ENCODE measurements at regions not wholly inside any gene's neighbourhood (a gene's known extent, or its start where the extent isn't known, plus 50 kb on each side); places are given as distances from the start of the nearest gene placed in this dataset.
"Not testable (repeated sequence)": the region's sequence is repeated elsewhere in the genome, so short reads cannot be mapped to it uniquely, and the experiment has no call there.

DNA sequence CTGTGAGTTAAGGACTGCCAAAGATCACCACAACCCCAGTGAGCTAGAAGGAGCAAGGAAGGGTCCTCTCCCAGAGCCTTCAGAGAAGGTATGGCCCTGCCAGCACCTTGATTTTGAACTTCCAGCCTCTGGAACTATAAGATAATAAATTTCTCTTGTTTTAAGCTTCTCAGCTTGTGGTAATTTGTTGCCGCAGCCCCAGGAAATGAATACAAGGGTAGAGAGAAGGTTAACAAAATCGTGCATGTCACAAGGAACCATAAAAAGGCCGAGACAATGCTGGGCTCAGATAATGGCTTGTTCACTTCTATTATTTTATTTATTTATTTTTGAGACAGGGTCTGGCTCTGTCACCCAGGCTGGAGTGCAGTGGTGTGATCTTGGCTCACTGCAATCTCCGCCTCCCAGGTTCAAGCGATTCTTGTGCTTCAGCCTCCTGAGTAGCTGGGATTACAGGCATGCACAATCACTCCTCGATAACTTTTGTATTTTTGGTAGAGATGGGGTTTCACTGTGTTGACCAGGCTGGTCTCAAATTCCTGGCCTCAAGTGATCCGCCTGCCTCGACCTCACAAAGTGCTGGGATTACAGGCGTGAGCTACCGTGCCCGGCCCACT is 71.5 kb downstream of the WSB1 start:
- DNase-seq (ENCODE audit: low spot score), result not testable (repeated sequence)

GRCh38 chr17:27366437-27366836 is 72.5 kb downstream of the WSB1 start:
- no peak for DNase-seq (ENCODE audit: low spot score)

DNA sequence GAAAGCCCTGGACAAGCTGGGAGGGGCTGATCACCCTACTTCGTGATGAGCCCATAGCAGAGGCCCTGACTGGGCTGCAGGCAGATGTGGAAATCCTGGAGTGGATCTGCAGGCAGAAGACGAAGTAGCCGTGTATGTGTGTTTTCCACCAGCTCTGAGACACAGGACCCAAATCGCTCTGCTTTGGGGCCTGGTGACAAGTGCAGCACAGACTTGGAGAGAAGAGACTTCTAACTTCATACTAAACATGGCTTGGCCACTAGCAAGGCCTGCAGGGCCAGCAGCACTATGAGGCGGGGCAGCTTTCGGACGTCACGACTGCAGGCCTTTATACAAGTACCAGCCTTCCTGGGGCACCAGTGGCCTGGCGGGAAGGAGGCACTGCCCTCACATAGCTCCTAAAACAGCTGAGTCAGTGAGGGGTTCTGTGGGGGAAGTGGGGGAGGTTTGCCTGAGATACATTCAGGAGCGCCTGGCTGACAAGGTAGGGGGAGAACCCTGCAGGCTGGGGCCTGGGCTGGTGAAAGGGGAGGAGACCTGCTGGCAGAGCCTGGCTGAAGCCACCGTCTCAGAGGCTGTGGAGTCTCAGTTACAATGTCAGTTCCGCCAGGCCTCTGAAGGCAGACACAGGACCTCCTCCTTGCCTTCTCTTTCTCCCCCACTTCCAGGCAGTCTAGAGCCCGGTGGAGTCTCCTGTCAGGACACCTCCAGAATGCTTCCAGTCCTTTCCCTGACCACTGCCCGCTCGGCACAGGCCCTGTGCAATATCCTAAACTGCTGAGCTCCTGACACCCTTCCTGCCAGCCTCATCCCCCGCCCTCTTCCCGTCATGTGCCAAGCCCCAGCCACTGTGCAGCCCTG is 73.4 kb downstream of the WSB1 start:
- DNase-seq (ENCODE audit: low spot score), result no peak

GRCh38 chr17:27368151-27368795 is 74.4 kb downstream of the WSB1 start:
- DNase-seq (ENCODE audit: low spot score), result no peak

GRCh38 chr17:27368980-27369379 is 75.1 kb downstream of the WSB1 start:
- no peak for DNase-seq (ENCODE audit: low spot score)

- no peak for DNase-seq (ENCODE audit: low spot score)
Measured at GRCh38 chr17:27370776-27371175, 76.9 kb downstream of the WSB1 start.

- not testable (repeated sequence) for DNase-seq (ENCODE audit: low spot score)
Measured at GRCh38 chr17:27373695-27374094, 79.8 kb downstream of the WSB1 start.

GRCh38 chr17:27376637-27377547 is 79.4 kb upstream of the KSR1 start:
- no peak for DNase-seq (ENCODE audit: low spot score)

GRCh38 chr17:27378482-27379175 is 77.6 kb upstream of the KSR1 start:
- no peak for DNase-seq (ENCODE audit: low spot score)

DNA sequence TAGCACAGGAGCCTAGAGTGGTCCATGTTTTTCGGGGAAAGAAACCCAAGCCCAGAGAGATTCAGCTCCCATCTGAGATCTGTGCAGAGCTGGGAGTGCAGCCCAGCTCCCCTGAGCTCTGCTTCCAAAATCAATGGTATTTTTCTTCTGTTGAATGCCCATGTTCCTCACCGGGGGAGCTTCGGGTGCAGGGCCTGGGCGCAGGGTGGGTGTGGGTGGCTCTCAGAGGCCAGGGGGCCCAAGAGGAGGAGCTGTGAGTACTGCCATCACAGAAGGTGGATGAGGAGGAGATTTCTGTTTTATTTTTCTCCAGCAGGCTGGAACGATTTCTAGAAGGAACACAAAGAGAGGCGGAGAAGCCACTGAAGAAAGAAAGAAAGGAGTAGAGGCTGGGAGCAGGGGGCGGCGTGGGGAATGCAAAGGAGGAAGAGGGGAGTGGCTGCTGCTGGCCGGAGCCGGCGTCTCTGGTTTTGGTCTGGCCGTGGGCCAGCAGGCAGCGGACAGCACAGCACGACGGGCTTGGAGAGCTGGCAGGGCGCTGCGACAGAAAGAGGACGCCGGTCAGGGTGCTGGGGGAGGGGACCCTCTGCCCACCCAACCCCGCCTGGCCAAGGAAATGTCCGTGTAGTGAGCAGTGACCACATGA is 76.2 kb upstream of the KSR1 start:
- DNase-seq (ENCODE audit: low spot score), result no peak

- no peak for DNase-seq (ENCODE audit: low spot score)
Measured at GRCh38 chr17:27380551-27380950, 75.7 kb upstream of the KSR1 start.

- DNase-seq (ENCODE audit: low spot score), result peak; percentile 88
Measured at GRCh38 chr17:27381007-27381501, 75.2 kb upstream of the KSR1 start.

DNA sequence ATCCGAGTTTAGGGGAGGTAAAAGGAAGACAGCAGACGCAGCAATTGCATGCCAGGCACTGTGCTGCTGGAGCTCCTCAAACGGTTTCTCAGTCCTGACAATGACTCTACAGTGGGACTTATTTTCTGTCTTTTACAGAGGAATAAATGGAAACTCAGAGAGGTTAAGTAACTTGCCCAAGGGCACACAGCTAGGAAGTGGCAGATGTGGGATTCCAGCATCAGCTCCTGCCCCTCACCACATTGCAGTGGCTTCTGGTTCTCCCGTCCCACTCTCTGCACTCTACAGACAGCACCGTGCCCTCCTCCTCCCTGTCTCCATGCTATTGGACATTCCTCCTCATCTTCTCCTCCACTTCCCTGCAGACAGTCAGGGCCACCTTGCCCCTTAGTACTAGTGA is 74.2 kb upstream of the KSR1 start:
- DNase-seq (ENCODE audit: low spot score), result no peak

GRCh38 chr17:27384261-27384701 is 72.0 kb upstream of the KSR1 start:
- no peak for DNase-seq (ENCODE audit: low spot score)

DNA sequence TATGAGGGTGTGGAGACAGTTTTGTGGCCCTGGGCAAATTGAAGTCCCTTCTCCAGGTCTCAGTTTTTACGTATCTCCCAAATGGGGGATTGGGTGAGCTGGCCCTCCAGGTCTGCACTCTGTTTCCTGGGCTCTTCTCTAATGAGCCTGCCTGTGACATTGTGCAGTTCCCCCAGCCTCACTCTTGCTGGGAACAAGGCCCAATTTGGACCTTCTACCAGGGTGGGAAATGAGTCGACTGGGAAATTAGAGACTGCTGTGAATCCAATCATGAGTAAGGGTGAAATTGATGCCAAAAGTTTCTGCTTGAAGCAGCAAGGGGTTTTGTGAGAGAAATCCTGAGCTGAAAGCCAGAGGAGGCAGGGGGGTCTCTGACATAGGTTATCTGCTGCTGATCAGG is 71.5 kb upstream of the KSR1 start:
- no peak for DNase-seq (ENCODE audit: low spot score)

GRCh38 chr17:27385626-27386025 is 70.6 kb upstream of the KSR1 start:
- no peak for DNase-seq (ENCODE audit: low spot score)

- DNase-seq (ENCODE audit: low spot score), result no peak
Measured at GRCh38 chr17:27386206-27387075, 69.8 kb upstream of the KSR1 start.

DNA sequence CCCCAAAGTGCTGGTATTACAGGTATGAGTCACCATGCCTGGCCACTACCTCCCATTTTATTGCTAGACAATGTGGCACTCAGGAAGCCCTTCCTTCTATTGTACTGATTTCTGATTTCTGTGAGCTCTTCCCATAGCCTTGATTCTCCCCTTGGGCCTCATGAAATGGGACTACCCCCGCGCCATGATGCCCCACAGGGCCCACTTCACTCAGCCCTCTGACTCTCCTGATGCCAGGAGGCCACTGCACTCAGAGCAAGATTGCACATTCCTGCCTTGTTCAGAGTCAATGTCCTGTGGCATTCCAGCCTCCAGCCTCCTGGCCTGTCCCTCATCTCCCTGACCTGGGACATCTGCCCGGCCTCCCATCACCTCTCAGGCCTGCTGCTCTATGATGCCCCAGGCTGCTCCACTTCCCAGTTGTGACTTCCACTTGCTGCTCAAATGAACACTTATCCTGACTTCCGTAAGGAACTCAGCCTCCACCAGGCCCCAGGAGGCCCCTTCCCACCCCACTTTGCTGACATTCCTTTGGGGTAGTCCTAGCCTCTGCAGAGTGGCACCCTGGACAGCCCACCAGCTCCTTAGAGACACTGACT is 66.6 kb upstream of the KSR1 start:
- DNase-seq (ENCODE audit: low spot score), result no peak

GRCh38 chr17:27390540-27390939 is 65.7 kb upstream of the KSR1 start:
- no peak for DNase-seq (ENCODE audit: low spot score)

All from germinal center (tissue), 1 donor.